Epithelial cell of esophagus (primary cell): ENCODE measurements at regions not wholly inside any gene's neighbourhood (a gene's known extent, or its start where the extent isn't known, plus 50 kb on each side); places are given as distances from the start of the nearest gene placed in this dataset.

Experiments used
- DNase-seq: peaks from one replicate; pipeline ENCODE4 v3.0.0; 2010; ENCODE audit warnings: low read depth
- H3K4me3 ChIP-seq: 2 replicates; pipeline ENCODE4 v1.5.1; 2011; ENCODE audit warnings: mild to moderate bottlenecking, low read length, control low read depth
- TF ChIP-seq, protein P1 (sequence below): IDR thresholded peaks from 2 replicates; pipeline ENCODE4 v1.5.1; 2011; ENCODE audit warnings: low read depth, mild to moderate bottlenecking, low read length, control low read depth, inconsistent platforms; ENCODE audit not compliant: insufficient read depth; ENCODE audit errors: missing control alignments

DNA sequence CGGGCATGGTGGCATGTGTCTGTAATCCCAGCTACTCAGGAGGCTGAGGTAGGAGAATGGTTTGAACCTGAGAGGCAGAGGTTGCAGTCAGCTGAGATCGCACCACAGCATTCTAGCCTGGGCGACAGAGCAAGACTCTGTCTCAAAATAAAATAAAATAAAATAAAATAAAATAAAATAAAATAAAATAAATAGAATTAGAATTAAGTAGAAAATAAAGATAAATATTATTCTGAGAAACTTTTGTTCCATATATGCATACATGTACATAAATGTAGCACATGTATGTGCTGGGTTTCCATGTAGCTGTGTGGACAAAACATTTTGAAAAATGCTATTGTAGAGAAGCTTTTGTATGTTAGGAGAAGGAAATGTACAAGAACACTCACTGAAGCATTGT lies 129.4 kb upstream of the VLDLR start:
- TF ChIP-seq, protein P1, sequence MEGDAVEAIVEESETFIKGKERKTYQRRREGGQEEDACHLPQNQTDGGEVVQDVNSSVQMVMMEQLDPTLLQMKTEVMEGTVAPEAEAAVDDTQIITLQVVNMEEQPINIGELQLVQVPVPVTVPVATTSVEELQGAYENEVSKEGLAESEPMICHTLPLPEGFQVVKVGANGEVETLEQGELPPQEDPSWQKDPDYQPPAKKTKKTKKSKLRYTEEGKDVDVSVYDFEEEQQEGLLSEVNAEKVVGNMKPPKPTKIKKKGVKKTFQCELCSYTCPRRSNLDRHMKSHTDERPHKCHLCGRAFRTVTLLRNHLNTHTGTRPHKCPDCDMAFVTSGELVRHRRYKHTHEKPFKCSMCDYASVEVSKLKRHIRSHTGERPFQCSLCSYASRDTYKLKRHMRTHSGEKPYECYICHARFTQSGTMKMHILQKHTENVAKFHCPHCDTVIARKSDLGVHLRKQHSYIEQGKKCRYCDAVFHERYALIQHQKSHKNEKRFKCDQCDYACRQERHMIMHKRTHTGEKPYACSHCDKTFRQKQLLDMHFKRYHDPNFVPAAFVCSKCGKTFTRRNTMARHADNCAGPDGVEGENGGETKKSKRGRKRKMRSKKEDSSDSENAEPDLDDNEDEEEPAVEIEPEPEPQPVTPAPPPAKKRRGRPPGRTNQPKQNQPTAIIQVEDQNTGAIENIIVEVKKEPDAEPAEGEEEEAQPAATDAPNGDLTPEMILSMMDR, result no peak
- DNase-seq, result no peak
- no peak overlapping the region for H3K4me3 ChIP-seq

DNA sequence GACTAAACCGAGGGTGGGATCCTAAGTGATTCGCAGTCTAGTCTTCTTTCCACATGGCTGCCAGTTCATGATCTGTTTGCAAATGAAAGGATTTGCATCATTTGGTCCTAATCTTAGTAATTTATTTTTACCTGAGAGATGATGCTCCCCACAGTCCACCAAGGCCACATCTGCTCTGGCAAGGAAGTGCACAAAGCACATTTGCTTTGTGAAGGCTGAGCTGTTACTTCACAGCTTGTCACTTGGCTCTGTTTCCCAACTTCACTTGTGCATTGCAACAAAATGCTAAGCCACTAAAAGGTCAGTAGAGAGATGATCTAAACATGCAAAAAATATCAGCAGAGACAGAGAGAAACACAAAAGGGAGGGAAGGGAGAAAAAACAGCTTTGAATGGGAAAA lies 128.5 kb upstream of the VLDLR start:
- no peak for DNase-seq
- H3K4me3 ChIP-seq, result no peak overlapping the region
- TF ChIP-seq, protein P1, result no peak

DNA sequence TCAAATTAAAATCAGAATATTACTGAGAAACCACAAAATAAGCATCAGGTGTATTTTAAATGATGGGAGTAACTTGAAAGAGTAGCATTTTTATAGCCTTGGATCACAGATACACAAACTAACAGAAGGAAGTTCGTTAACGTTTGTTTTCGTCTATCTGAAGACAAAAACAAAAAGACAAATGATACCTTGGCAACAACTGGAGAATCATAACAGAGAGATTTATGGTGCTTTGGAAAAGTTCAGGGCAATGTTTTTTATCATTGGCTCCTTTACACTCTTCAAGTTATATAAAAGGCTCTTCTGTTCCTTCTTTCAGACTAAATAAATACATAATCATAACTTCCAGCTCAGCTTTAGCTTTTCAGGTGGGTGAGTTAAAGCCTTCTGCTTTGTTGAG lies 128.1 kb upstream of the VLDLR start:
- no peak for DNase-seq
- TF ChIP-seq, protein P1, result no peak
- no peak overlapping the region for H3K4me3 ChIP-seq

DNA sequence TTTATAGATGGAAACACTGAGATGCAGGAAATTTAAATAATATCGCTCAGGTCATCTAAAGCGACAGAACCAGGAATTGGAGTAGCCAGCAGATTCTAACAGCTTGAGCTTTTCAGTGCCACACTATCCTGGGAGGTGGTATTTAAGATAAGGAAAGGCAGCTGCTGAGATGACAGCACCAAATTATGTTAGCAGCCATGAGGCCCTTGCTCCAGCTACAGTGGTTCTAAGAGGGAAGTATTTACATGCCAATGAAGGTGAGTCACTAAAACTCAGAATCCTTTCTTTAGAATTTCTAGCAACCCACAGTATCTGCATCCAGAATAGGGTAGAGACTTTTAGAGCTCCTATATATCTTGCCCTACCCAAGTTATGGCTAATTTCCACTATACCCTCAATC lies 127.0 kb upstream of the VLDLR start:
- peak; percentile 49 for DNase-seq
- TF ChIP-seq, protein P1, result no peak
- no peak overlapping the region for H3K4me3 ChIP-seq

DNA sequence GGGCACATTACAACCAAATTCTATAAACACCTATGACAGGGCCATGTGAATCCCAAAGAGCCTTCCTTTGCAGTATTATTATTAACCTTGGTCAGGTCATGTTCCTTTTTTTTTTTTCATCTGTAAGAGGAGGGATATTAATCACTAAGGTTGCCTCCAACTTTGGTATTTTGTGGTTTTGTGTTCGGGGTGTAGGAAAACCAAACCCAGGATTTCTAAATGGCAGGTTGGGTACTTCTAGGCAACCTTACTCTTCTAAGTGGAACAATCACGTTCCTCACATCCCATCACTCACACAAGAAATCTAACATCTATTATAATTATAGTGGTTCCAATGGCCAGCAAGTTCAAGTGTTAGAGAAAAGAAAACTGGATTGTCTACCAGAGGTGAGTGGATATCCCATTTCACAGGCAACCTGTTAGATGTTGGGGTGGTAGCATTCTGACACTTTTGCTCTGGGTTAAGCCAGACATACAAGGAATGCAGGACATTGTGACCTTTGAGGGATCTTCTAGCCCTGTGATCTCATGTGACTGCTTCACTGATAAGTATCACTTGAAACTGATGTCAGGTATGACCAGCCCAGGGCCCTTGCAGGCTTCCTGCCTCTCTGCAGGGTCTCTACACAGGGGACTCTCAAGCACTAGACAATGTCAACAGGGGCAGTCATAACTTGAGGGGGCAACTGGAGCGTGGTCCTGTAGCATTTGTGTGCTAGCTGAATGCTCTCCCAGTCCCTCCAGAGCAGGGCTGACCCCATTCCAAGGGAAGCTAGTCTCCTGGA lies 126.2 kb upstream of the VLDLR start:
- DNase-seq, result no peak
- H3K4me3 ChIP-seq, result no peak overlapping the region
- TF ChIP-seq, protein P1, result no peak

DNA sequence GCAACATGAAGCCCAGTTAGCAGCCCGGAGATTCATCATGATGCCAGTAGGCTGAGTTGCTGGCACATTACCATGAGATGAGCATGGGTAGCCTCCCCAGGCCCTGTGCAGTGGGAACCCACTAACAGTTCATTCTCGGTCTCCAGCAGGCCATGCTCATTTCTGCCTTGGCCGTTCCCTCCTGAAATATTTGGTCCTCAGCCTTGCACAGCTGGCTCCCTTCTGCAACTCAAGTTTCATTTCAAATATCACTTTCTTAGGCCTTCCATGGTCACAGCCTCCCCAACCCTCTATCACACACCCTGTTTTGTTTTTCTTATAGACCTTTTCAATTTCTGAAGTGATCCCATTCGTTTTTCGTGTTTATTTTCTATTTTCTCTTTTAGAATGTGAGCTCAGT lies 125.4 kb upstream of the VLDLR start:
- DNase-seq, result no peak
- TF ChIP-seq, protein P1, result no peak
- no peak overlapping the region for H3K4me3 ChIP-seq

DNA sequence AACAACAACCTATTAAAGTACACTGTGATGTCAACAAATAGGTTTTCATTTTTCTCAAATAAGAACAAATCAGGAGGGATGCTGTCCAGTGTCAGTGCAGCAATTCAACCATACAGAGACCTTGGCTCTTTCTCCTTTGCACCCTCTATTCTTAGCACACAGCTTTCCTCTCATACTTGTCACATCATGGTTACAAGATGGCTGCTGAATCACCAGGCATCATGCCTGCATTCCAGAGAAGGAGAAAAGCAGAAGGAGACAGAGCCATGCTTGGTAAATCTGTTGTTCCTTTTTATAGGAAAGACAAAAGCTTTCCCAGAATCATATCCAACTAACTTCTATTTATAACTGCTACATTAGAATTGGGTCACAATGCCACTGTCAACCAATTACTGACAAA lies 124.7 kb upstream of the VLDLR start:
- TF ChIP-seq, protein P1, result no peak
- DNase-seq, result no peak
- no peak overlapping the region for H3K4me3 ChIP-seq
